Kidney glomerular epithelial cell (primary cell): ENCODE measurements at regions not wholly inside any gene's neighbourhood (a gene's known extent, or its start where the extent isn't known, plus 50 kb on each side); places are given as distances from the start of the nearest gene placed in this dataset.

Experiments used
- DNase-seq: peaks from one replicate; lab custom pipeline; 2025; lab: John Stamatoyannopoulos, UW

GRCh38 chr13:84077271-84077670 is 195.0 kb upstream of the SLITRK1 start:
- DNase-seq: no peak

- no peak for DNase-seq
Observed at GRCh38 chr13:84076280-84076679, 194.0 kb upstream of the SLITRK1 start.

- no peak for DNase-seq
Observed at GRCh38 chr13:84050536-84050935, 168.3 kb upstream of the SLITRK1 start.

GRCh38 chr13:84049443-84050219 is 167.4 kb upstream of the SLITRK1 start:
- DNase-seq: no peak

DNA sequence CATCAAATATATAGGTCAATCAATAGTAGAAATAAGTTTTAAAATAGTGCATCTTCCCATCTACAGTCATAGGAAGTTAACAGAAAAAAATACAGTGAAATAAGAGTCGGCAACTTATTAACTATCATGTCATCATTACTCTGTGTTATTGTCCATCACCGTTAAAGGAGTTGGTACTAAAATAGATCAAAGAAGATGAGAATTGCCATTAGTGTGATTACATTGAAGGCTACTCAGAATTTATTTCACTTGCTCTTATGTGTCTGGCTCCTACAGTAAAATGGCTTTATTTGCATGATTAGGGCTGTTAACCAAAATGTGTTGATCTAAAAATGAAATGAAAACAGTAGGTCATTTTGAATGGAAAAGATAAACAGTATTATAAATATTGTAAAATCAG is 162.5 kb upstream of the SLITRK1 start:
- no peak for DNase-seq

GRCh38 chr13:84038001-84038400 is 155.7 kb upstream of the SLITRK1 start:
- no peak for DNase-seq

DNA sequence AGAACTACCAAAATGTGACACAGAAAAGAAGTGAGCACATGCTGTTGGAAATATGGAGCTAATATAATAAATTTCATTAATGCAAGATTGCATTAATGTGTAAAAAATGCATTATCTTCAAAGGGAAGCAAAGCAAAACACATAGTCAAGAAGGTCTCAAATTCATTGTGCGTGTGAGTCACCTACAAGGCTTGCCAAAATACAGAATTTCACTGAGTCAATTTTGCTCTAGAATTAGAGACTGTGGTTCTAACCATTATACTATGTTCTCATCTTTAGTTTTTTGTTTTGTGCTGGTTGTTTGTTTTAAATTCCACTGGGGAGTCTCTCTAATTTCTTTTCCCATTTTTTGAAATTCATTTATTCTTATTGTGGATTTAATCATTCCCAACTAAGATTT is 149.8 kb upstream of the SLITRK1 start:
- DNase-seq: no peak

DNA sequence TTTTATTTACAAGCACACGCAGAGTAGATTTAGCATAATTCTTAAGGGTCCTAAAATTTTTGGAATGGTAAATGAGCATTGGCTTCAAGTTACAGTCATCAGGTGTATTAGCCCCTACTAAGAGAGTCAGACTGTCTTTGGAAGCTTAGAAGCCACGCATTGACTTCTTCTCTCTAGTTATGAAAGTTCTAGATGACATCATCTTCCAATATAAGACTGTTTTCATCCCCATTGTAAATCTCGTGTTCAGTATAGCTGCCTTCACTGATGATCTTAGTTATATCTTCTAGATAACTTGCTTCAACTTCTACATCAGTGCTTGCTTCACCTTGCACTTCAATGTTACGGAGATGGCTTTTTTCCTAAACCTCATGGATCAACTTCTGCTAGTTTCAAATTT is 148.8 kb upstream of the SLITRK1 start:
- DNase-seq: no peak

DNA sequence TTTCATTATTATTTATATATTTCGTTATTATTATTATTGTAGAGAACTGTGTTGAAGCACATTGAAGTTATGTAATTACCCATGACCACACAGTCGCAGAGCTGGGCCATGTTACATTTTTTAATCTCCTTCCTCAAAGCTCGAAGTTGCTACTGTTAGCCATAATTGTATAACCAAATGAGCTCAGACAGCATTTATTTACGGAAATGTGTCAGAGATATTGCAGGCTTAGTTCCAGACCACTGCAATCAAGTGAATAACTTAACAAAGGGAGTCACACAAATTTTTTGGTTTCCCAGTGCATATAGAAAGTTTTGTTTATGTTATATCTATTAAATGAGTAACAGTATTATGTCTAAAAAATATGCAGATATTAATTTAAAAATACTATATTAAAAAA is 147.1 kb upstream of the SLITRK1 start:
- no peak for DNase-seq

DNA sequence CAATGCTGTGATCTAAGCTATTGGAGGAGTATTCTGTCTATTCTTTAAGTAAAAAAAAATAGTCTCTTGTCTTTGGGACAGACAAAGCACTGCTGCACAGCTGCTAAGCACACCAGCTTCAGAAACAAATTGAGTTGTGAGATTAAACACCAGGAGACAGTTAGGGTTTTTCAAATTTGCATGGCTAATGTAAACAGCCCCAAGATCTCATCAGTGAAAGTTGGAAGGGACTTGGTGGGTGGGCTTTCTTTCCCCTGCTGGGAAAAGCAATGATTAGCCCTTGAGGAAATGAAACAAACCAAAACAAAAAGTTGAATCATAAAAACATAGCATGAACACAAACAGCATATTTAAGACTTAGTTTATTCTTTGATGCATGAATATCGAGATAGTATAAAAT is 143.6 kb upstream of the SLITRK1 start:
- DNase-seq: no peak

GRCh38 chr13:83996415-83996814 is 114.1 kb upstream of the SLITRK1 start:
- no peak for DNase-seq

DNA sequence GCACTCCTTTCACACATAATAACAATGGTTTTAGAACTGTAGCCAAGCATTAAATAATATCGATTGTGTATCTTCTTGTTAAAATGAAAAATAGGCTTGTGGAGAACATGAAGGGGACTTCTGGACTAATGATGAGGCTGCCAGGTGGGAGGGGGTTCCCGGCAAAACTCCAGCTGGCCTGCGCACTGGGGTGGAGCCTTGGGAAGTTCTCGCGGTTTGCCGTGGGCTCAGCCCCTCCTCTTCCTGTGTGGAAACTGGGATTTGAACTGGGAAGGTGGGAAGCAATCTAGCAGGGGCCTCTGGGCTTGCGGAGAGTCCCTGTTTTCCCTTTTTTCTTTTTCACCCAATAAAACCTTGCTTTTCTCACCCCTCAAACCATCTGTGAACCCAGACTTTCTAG is 113.7 kb upstream of the SLITRK1 start:
- no peak for DNase-seq

GRCh38 chr13:83992566-83993358 is 110.5 kb upstream of the SLITRK1 start:
- no peak for DNase-seq

DNA sequence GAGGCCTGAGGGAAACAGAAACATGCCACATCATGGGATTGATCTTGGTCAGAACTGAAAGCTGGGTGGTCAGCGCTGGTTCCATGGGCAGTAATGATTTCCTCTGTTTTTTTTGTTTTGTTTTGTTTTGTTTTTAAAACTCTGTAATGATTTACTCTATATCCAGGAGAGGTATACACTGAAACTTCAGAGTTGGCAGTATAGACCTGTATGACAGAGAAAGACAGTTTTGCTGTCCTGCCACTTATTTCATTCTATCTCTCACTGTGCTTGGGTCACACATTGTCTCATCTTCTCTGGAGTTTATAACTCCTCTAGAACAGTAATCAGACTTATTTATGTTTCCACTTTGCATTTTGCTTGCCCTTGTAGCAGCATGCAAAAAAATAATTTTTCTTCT is 105.1 kb upstream of the SLITRK1 start:
- no peak for DNase-seq

DNA sequence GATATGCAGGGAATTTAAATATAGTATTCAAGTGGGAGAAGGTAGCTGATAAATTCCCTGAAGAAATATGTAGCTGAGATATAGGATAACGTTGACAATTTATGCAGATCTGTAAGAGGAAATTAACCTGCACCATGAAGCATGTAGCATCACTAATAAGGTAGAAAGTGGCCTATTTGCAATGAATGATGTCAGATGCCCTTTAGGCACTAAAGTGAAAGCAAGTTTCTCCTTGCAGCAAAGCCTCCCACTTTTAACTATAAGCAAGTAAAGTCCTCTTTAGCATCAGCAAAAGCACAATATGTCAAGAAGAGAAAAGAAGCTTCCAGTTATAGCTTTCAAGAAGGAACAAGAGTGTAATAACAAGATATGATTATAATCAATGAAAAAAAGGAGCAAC is 102.5 kb upstream of the SLITRK1 start:
- DNase-seq: no peak

- DNase-seq: no peak
Observed at GRCh38 chr13:83980331-83980730, 98.1 kb upstream of the SLITRK1 start.

GRCh38 chr13:83975655-83976165 is 93.4 kb upstream of the SLITRK1 start:
- DNase-seq: no peak

GRCh38 chr13:83958531-83958930 is 76.3 kb upstream of the SLITRK1 start:
- no peak for DNase-seq

DNA sequence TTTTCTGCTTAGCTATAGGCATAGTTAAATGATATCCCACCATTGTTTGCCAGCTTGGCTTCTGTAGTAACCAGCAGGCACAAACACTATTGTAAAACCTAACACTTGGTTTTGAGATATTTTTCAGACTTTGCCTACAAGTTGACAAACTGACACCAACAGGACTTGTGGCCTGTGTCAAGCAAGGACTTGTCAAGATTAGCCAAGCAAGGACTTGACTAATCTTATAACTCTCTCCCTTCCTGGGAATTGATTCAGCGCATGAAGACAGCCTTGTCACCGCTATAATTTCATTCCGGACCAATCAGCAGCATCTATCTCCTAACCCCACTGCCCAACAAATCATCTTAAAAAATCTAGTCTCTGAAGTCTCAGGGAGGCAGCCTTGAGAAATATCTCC is 72.7 kb upstream of the SLITRK1 start:
- no peak for DNase-seq

GRCh38 chr13:83953916-83954315 is 71.6 kb upstream of the SLITRK1 start:
- DNase-seq: no peak

- DNase-seq: no peak
Observed at GRCh38 chr13:83950293-83950692, 68.0 kb upstream of the SLITRK1 start.

- DNase-seq: no peak
Observed at GRCh38 chr13:83943530-83944279, 61.4 kb upstream of the SLITRK1 start.
